Activated CD8-positive, alpha-beta T cell treated with anti-CD3 and anti-CD28 coated beads, Interleukin-2, amount 10 ng/mL, durations not matched to agents 7 days and 5 days (primary cell): ENCODE measurements at regions not wholly inside any gene's neighbourhood (a gene's known extent, or its start where the extent isn't known, plus 50 kb on each side); places are given as distances from the start of the nearest gene placed in this dataset.

Source experiments
- ATAC-seq: fragments of 150-1000 bp; cut with Tn5 transposase; one replicate; pipeline ENCODE4 v1.10.0; 2021; ENCODE audit warnings: moderate library complexity
- CTCF ChIA-PET: fragments of 350-600 bp; sonication (Branson Sonifier 250); formaldehyde crosslinking; loops from one replicate; lab custom pipeline; 2021; ENCODE audit warnings: antibody characterized with exemption; lab: Charles Lee
- POLR2A ChIA-PET: fragments of 350-600 bp; sonication (Branson Sonifier 250); formaldehyde crosslinking; loops from one replicate; lab custom pipeline; 2021; ENCODE audit warnings: antibody characterized with exemption; lab: Charles Lee
- DNase-seq: peaks from one replicate; pipeline ENCODE4 v3.0.0-alpha.2; 2020
- H3K27ac Mint-ChIP-seq: one replicate; pipeline ENCODE4 v1.8.0; 2021; ENCODE audit warnings: mild to moderate bottlenecking, mixed read lengths
- H3K27me3 Mint-ChIP-seq: one replicate; pipeline ENCODE4 v1.8.0; 2021; ENCODE audit warnings: low read depth, mixed read lengths
- H3K36me3 Mint-ChIP-seq: one replicate; pipeline ENCODE4 v1.8.0; 2021; ENCODE audit warnings: low read depth, mixed read lengths
- H3K4me1 Mint-ChIP-seq: one replicate; pipeline ENCODE4 v1.8.0; 2021; ENCODE audit warnings: low read depth, mixed read lengths
- H3K4me3 Mint-ChIP-seq: one replicate; pipeline ENCODE4 v1.8.0; 2021; ENCODE audit warnings: mild to moderate bottlenecking, mixed read lengths
- H3K9me3 Mint-ChIP-seq: one replicate; pipeline ENCODE4 v1.8.0; 2022; ENCODE audit warnings: mixed read lengths; ENCODE audit not compliant: insufficient read depth

DNA sequence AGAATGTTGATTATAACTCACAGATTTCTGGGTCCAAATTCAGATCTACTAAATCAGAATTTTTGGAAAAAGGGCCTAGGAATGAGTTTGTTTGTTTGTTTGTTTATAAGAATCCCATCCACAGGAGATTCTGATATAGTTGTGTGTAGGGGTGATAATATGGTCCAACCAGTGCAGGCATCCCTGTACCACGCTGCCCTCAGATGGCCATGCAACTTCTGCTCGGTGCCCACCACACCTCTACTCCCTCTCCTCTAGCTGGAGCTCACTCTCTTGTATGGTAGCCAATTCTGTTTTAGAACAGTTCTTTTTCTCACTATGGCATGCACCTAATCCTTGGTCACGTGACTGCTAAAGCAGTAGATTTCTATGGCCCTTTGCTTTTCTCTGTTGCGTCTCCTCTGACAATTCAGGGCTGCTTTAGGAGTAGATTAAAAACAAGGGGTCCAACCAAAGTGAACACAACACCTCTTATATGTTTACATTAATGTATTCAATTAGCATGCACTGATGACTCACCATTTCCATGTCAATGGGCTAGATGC lies 103.3 kb upstream of the KCNA4 start:
- ChIA-PET POLR2A (no interaction called here), CTCF (no interaction called here)
- no peak for DNase-seq
- Mint-ChIP-seq H3K27me3 (no peaks in the 10 kb centered on the region), H3K36me3 (no peaks in the 10 kb centered on the region), H3K4me1 (no peaks in the 10 kb centered on the region), H3K9me3 (no peaks in the 10 kb centered on the region), H3K27ac (no peak overlapping the region), H3K4me3 (no peak overlapping the region)
- no peak for ATAC-seq

DNA sequence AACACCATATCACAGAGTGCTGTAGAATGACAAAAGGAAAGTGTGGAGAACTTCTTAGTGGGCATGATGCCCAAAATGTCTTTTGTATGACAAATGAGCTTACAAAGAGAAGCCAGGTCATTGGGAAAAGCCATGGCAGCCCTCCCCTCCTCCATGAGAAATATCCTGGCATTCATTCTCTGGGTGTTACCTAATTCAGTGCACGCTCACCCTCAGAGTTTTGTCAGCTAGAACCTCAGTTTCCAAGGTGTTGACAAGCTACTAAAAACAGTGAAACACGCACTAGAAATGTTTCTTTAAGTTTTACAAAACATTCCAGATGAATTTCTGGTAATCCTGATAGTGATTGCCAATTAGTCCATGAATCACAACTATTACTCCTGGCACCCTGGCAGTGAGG lies 105.4 kb upstream of the FSHB start:
- Mint-ChIP-seq H3K4me3 (no peak overlapping the region), H3K4me1 (no peaks in the 10 kb centered on the region), H3K27me3 (no peaks in the 10 kb centered on the region), H3K9me3 (no peaks in the 10 kb centered on the region), H3K27ac (no peak overlapping the region), H3K36me3 (no peaks in the 10 kb centered on the region)
- ATAC-seq (no peak), DNase-seq (no peak)
- POLR2A ChIA-PET = no interaction called here
- CTCF ChIA-PET = interaction anchor here (7.1 kb wide), 1 partner anchor 18 kb away, joined by 69 read pairs; no protein-coding TSS in a partner anchor

DNA sequence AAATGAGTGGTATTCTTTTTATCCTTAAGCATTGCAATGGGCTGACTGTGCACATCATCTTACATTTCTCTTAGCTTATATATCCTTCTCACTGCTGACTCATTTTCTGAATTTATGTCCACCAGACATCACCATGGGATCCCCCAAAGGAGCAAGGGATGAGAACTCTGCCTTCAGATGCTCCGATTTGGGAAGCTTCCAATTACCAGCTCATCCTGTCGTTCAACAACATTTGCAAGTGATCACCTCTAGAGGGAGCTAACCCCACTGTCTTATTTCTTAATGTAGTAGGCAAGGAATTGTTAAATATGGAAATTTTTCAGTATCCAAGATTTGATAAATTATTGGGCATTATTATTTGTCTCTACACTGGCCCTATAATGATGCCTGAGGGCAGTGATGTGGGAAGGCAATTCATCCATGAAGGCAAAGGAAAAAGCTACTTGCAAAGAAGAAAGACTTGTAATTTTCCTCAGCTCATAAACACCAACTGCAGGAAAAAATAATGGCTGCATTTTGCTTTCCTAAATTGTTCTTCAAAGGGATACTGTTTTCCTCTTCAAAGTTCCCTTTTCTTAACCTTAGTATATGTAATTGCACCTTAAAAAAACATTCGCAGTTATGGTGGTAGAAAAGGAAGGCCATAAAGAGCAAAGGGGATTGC lies 102.4 kb upstream of the FSHB start:
- ChIA-PET CTCF (interaction anchor here (0.8 to 7.1 kb wide), 19 partner anchors 8 to 208 kb away, joined by 3 to 69 read pairs (median 5); no protein-coding TSS in a partner anchor), POLR2A (no interaction called here)
- Mint-ChIP-seq H3K27ac (no peak overlapping the region), H3K27me3 (no peaks in the 10 kb centered on the region), H3K36me3 (no peaks in the 10 kb centered on the region), H3K4me1 (no peaks in the 10 kb centered on the region), H3K4me3 (no peak overlapping the region), H3K9me3 (no peaks in the 10 kb centered on the region)
- DNase-seq (peak; percentile 22), ATAC-seq (no peak)

DNA sequence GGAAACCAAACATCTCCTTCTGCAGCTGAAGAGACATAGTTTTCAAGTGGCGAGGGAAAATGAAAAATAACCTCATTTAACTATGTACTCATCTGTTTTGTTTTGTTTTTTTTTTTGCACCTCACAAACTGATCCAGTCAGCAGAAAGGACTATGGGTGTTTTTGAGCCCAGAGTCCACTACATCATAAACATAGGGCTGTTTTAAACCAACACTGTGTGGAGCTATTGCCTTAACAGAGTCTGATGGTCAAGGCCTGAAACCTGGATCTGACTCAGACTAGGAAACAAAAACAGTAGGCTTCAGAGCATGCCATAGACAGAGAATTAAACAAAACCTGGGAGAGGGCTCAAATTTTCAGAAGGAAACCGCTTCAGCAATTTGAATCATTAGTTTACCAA lies 99.3 kb upstream of the FSHB start:
- Mint-ChIP-seq H3K9me3 (no peaks in the 10 kb centered on the region), H3K4me1 (no peaks in the 10 kb centered on the region), H3K4me3 (no peak overlapping the region), H3K36me3 (no peaks in the 10 kb centered on the region), H3K27ac (no peak overlapping the region), H3K27me3 (no peaks in the 10 kb centered on the region)
- DNase-seq (no peak), ATAC-seq (no peak)
- POLR2A ChIA-PET = interaction anchor here (0.7 kb wide), 1 partner anchor 291 kb away, joined by 6 read pairs; no protein-coding TSS in a partner anchor
- CTCF ChIA-PET = interaction anchor here (3.3 kb wide), 1 partner anchor 11 kb away, joined by 18 read pairs; no protein-coding TSS in a partner anchor

DNA sequence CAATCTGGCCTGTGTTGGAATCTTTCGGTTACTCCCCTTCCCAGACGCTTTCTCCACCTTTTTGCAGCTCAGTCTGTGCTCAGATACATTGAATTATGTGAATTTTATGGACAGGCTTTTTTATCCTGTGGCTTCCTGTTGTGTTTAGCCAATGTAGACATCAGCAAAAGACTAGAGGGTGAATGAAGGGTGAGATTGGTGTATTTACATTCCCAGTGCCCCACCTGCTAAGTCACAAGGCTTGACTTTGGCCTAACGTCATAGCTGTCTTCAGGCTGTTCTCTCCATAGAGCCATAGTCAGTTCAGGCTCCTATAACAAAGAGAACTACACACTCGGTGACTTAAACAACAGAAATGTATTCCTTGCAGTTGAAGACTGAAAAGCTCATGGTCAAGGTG lies 97.5 kb upstream of the FSHB start:
- Mint-ChIP-seq H3K4me3 (no peak overlapping the region), H3K27me3 (no peaks in the 10 kb centered on the region), H3K9me3 (no peaks in the 10 kb centered on the region), H3K36me3 (no peaks in the 10 kb centered on the region), H3K4me1 (no peaks in the 10 kb centered on the region), H3K27ac (no peak overlapping the region)
- ChIA-PET CTCF (interaction anchor here (3.3 kb wide), 1 partner anchor 10 kb away, joined by 18 read pairs; no protein-coding TSS in a partner anchor), POLR2A (no interaction called here)
- DNase-seq (no peak), ATAC-seq (no peak)

DNA sequence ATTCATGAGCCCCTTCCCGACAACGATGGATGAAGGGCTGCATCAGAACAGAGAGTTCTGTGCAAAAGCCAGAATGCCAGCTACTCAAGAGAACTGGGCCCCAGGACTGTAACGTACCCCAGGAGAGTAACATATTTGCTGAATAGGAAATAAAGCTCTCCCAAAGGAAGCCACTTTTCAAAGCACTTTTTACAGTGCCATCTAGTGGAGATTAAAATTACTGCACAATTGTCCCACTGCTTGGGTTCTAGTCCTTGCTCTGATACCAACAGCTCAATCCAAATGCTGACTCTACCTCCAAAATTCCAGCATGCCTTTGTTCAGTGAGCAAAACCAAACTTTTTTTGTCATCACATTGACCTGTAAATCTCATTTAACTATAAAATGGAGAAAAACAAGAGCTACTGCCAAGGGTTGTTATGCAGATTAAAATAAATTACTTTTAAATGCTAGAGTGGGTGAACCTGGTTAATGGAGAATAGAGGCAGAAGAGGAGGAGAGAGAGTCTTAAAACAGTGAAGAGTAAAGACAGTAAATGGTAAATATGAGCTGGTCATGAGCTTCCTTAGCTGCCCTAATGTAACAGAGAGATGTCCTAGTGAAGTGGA lies 87.6 kb upstream of the FSHB start:
- DNase-seq = peak; percentile 21
- peaks cover 4% of the 10 kb centered on the region for H3K27me3 Mint-ChIP-seq
- no peaks in the 10 kb centered on the region for H3K9me3 Mint-ChIP-seq
- ATAC-seq = no peak
- H3K4me1 Mint-ChIP-seq = no peaks in the 10 kb centered on the region
- ChIA-PET CTCF (interaction anchor here (0.6 to 5.7 kb wide), 27 partner anchors 10 to 754 kb away, joined by 3 to 69 read pairs (median 4); no protein-coding TSS in a partner anchor), POLR2A (no interaction called here)
- H3K4me3 Mint-ChIP-seq = no peak overlapping the region
- H3K36me3 Mint-ChIP-seq = no peaks in the 10 kb centered on the region
- no peak overlapping the region for H3K27ac Mint-ChIP-seq

DNA sequence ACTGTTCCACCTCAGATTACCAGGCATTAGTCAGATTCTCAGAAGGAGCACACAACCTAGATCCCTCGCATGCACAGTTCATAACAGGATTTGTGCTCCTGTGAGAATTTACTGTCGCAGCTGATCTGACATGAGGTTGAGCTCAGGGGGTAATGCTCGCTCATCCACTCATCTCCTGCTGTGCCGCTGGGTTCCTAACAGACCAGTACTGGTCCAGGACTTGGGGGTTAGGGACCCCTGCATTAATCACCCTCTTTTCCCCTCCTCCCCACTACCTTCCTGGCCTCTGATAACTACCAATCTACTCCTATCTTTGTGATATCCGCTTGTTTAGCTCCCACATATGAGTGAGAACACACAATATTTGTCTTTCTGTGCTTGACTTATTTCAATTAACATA lies 83.5 kb upstream of the FSHB start:
- Mint-ChIP-seq H3K36me3 (no peaks in the 10 kb centered on the region), H3K4me3 (no peak overlapping the region), H3K4me1 (no peaks in the 10 kb centered on the region), H3K9me3 (no peaks in the 10 kb centered on the region), H3K27ac (no peak overlapping the region), H3K27me3 (peaks cover 4% of the 10 kb centered on the region)
- POLR2A ChIA-PET = no interaction called here
- CTCF ChIA-PET = no interaction called here
- DNase-seq (no peak), ATAC-seq (no peak)

DNA sequence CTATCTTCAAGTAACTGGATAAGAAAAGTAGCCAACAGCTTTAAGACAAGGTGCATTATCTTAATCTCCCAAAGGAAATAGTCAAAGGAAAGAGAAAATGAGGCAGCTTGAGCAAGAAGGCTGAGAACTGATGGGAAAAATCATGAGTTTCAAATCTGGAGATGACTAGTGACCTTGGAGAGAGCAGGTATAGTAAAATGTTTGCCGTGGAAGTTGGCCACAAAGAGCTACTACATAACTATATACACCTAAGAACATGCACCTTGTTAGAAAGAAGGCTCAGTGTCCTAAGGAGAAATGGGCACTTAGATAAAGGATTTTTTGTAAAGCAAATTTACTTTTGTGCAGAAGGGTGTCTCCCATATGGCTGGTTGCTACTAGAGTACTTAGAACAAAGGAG lies 80.8 kb upstream of the FSHB start:
- DNase-seq (no peak), ATAC-seq (no peak)
- H3K27ac Mint-ChIP-seq = no peak overlapping the region
- no peaks in the 10 kb centered on the region for H3K4me1 Mint-ChIP-seq
- POLR2A ChIA-PET = no interaction called here
- no peaks in the 10 kb centered on the region for H3K36me3 Mint-ChIP-seq
- H3K4me3 Mint-ChIP-seq = no peak overlapping the region
- H3K27me3 Mint-ChIP-seq = peaks cover 4% of the 10 kb centered on the region
- CTCF ChIA-PET = interaction anchor here (0.7 to 1.5 kb wide), 2 partner anchors 13 to 22 kb away, joined by 3 to 5 read pairs; no protein-coding TSS in a partner anchor
- no peaks in the 10 kb centered on the region for H3K9me3 Mint-ChIP-seq

DNA sequence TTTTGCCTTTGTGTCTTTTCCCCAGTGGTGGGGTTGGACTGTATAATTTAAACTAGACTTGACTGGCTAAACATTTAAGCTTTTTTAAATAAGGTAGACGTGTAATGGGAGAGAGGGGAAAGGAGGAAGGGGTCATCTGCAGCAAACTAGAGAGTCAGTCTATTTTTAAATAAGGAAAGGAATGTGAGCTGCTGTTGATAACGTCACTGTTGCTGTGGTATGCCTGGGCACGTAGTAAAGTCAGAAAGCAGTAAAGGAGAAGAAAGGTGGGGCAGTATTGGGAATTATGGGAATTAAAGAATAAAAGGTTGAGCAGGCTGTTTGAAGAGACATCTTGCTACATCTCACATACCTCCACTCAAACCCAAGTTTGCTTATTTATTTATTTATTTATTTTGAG lies 80.4 kb upstream of the FSHB start:
- DNase-seq (no peak), ATAC-seq (no peak)
- no peak overlapping the region for H3K27ac Mint-ChIP-seq
- no peaks in the 10 kb centered on the region for H3K4me1 Mint-ChIP-seq
- H3K4me3 Mint-ChIP-seq = no peak overlapping the region
- peaks cover 4% of the 10 kb centered on the region for H3K27me3 Mint-ChIP-seq
- H3K9me3 Mint-ChIP-seq = no peaks in the 10 kb centered on the region
- no peaks in the 10 kb centered on the region for H3K36me3 Mint-ChIP-seq
- ChIA-PET POLR2A (no interaction called here), CTCF (interaction anchor here (0.7 to 1.5 kb wide), 2 partner anchors 12 to 22 kb away, joined by 3 to 5 read pairs; no protein-coding TSS in a partner anchor)

DNA sequence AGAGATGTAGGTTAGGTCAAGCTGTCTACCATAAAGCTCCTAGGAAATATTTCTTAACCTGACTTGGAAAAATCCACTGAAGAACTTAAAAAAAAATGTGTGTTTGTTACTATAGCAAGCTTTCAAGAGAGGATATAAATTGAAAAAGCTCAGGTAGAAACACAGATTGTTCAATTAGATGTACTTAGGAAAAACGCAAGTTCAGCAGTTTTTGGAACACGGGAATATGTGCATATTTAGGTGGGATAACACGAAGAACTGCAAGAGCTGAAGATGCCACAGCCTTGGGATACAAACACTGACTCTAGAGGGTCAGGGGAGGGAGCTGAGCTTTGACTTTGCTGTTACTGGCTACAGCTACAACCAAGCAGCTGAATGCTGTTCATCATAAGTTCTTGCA lies 77.8 kb upstream of the FSHB start:
- ATAC-seq (no peak), DNase-seq (no peak)
- Mint-ChIP-seq H3K4me3 (no peak overlapping the region), H3K27ac (no peak overlapping the region), H3K27me3 (no peaks in the 10 kb centered on the region), H3K4me1 (no peaks in the 10 kb centered on the region), H3K36me3 (no peaks in the 10 kb centered on the region), H3K9me3 (no peaks in the 10 kb centered on the region)
- CTCF ChIA-PET = interaction anchor here (2.6 kb wide), 1 partner anchor 10 kb away, joined by 15 read pairs; no protein-coding TSS in a partner anchor
- POLR2A ChIA-PET = no interaction called here

DNA sequence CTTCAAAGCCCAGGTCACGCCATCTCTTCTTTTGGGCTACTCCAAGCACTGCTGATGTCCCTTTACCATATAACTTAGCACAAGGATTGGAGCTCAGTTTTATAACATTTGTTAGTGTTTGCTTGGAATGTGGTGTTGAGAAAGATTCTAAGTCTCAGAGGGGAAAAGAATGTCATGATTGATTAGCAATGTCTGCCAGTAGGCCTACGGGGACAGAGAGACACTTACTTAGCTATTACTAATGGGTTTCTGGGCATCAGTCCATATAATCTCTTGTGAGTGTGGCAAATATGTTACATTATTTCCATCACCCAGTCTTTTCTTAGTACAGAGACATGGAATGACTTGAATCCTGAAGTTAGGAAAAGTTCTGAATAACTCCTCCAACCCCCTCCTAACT lies 75.4 kb upstream of the FSHB start:
- POLR2A ChIA-PET = no interaction called here
- H3K4me3 Mint-ChIP-seq = no peak overlapping the region
- ATAC-seq = no peak

DNA sequence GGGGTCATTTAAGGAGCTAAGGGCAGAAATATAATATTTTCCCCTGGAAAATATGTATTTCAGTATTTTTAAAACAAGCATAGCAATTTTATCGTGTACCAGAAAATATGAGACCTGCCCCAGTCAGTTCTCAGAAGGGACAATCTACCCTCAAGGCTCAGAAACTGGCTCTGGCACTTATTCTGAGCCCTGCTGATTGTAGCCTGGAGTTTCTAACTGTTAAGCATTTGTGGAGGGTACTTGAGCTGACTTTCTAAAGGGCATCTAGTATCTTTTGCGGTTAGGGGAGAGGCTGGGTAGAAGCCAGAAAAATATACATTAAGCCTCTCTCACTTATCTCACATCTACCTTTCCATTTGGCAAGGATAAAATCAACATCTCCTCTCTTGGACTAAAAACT lies 71.3 kb upstream of the FSHB start:
- Mint-ChIP-seq H3K9me3 (no peaks in the 10 kb centered on the region), H3K4me1 (no peaks in the 10 kb centered on the region), H3K27ac (no peak overlapping the region), H3K4me3 (no peak overlapping the region), H3K27me3 (no peaks in the 10 kb centered on the region), H3K36me3 (no peaks in the 10 kb centered on the region)
- CTCF ChIA-PET = no interaction called here
- ATAC-seq = no peak
- POLR2A ChIA-PET = no interaction called here
- no peak for DNase-seq

More for the DNA sequence above, 75.4 kb upstream of the FSHB start:
- Mint-ChIP-seq H3K27me3 (no peaks in the 10 kb centered on the region), H3K9me3 (no peaks in the 10 kb centered on the region), H3K27ac (no peak overlapping the region), H3K36me3 (no peaks in the 10 kb centered on the region), H3K4me1 (no peaks in the 10 kb centered on the region)
- DNase-seq = no peak
- CTCF ChIA-PET = interaction anchor here (0.6 to 1.4 kb wide), 2 partner anchors 12 to 1768 kb away, joined by 3 to 7 read pairs; no protein-coding TSS in a partner anchor
